ENCODE measurements at regions not wholly inside any gene's neighbourhood (a gene's known extent, or its start where the extent isn't known, plus 50 kb on each side); places are given as distances from the start of the nearest gene placed in this dataset.
"Not testable (repeated sequence)": the region's sequence is repeated elsewhere in the genome, so short reads cannot be mapped to it uniquely, and the experiment has no call there.

- DNase-seq: no peak
Observed at GRCh38 chr2:57182916-57183315, 863.7 kb upstream of the VRK2 start.

GRCh38 chr2:57185568-57185967 is 861.0 kb upstream of the VRK2 start:
- no peak for DNase-seq

GRCh38 chr2:57190007-57190406 is 856.6 kb upstream of the VRK2 start:
- DNase-seq: no peak

GRCh38 chr2:57199663-57200062 is 846.9 kb upstream of the VRK2 start:
- DNase-seq: no peak

- no peak for DNase-seq
Observed at GRCh38 chr2:57204364-57204763, 842.2 kb upstream of the VRK2 start.

- no peak for DNase-seq
Observed at GRCh38 chr2:57205241-57205640, 841.4 kb upstream of the VRK2 start.

GRCh38 chr2:57207191-57207590 is 839.4 kb upstream of the VRK2 start:
- no peak for DNase-seq

- DNase-seq: no peak
Observed at GRCh38 chr2:57209799-57210198, 836.8 kb upstream of the VRK2 start.

GRCh38 chr2:57210855-57211254 is 835.8 kb upstream of the VRK2 start:
- no peak for DNase-seq

- no peak for DNase-seq
Observed at GRCh38 chr2:57217013-57217412, 829.6 kb upstream of the VRK2 start.

GRCh38 chr2:57218206-57218605 is 828.4 kb upstream of the VRK2 start:
- DNase-seq: no peak

- not testable (repeated sequence) for DNase-seq
Observed at GRCh38 chr2:57229706-57230105, 816.9 kb upstream of the VRK2 start.

GRCh38 chr2:57232341-57232740 is 814.3 kb upstream of the VRK2 start:
- not testable (repeated sequence) for DNase-seq

- not testable (repeated sequence) for DNase-seq
Observed at GRCh38 chr2:57251495-57251894, 795.1 kb upstream of the VRK2 start.

- DNase-seq: not testable (repeated sequence)
Observed at GRCh38 chr2:57276408-57276807, 770.2 kb upstream of the VRK2 start.

GRCh38 chr2:57278451-57278850 is 768.2 kb upstream of the VRK2 start:
- no peak for DNase-seq

- DNase-seq: no peak
Observed at GRCh38 chr2:57291209-57291608, 755.4 kb upstream of the VRK2 start.

GRCh38 chr2:57296795-57297517 is 749.6 kb upstream of the VRK2 start:
- no peak for DNase-seq

GRCh38 chr2:57313678-57314077 is 732.9 kb upstream of the VRK2 start:
- DNase-seq: no peak

GRCh38 chr2:57314682-57315081 is 731.9 kb upstream of the VRK2 start:
- no peak for DNase-seq

- no peak for DNase-seq
Observed at GRCh38 chr2:57330447-57330846, 716.2 kb upstream of the VRK2 start.

GRCh38 chr2:57333221-57333620 is 713.4 kb upstream of the VRK2 start:
- no peak for DNase-seq

- DNase-seq: no peak
Observed at GRCh38 chr2:57343391-57344006, 703.1 kb upstream of the VRK2 start.

GRCh38 chr2:57368190-57368589 is 678.4 kb upstream of the VRK2 start:
- no peak for DNase-seq
